ENCODE measurements at regions not wholly inside any gene's neighbourhood (a gene's known extent, or its start where the extent isn't known, plus 50 kb on each side); places are given as distances from the start of the nearest gene placed in this dataset.

DNA sequence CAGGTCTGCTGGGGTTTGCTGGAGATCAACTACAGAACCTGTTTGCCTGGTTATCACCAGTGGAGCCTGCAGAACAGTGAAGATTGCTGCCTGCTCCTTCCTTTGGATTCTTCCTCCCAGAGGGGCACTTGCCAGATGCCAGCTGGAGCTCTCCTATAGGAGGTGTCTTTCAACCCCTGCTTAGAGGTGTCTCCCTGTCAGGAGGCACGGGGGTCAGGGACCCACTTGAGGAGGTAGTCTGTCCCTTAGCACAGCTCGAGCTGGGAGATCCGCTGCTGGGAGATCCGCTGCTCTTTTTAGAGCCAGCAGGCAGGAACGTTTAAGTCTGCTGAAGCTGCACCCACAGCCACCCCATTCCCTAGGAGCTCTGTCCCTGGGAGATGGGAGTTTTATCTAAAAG is 1806.3 kb upstream of the ADGRL3 start:
- no peak for TF ChIP-seq EGR1 (IDR thresholded peaks at IDR 0.05)
- TF ChIP-seq, protein P1, sequence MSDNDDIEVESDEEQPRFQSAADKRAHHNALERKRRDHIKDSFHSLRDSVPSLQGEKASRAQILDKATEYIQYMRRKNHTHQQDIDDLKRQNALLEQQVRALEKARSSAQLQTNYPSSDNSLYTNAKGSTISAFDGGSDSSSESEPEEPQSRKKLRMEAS (IDR thresholded peaks at IDR 0.05), result no peak
- TF ChIP-seq YY1 (IDR thresholded peaks at IDR 0.05; ENCODE audit: low read depth), result no peak
- no peak for TF ChIP-seq RAD21 (IDR thresholded peaks at IDR 0.05; ENCODE audit: low read depth)
- no peak for TF ChIP-seq TCF12 (IDR thresholded peaks at IDR 0.05; ENCODE audit: low read depth)
- TF ChIP-seq TEAD4 (IDR thresholded peaks at IDR 0.05), result no peak
- no peak for TF ChIP-seq CREB1 (IDR thresholded peaks at IDR 0.05; ENCODE audit: low read depth)

Data from Ishikawa (cell line).